IPS-18a (cell line): ENCODE measurements at regions not wholly inside any gene's neighbourhood (a gene's known extent, or its start where the extent isn't known, plus 50 kb on each side); places are given as distances from the start of the nearest gene placed in this dataset.

ENCODE experiments used
- H3K27ac ChIP-seq: one replicate; pipeline ENCODE4 v1.5.1; 2013; ENCODE audit warnings: low read length
- H3K27me3 ChIP-seq: one replicate; pipeline ENCODE4 v1.6.1; 2013; ENCODE audit warnings: mild to moderate bottlenecking, low read length; ENCODE audit not compliant: control insufficient read depth, insufficient read depth
- H3K36me3 ChIP-seq: one replicate; pipeline ENCODE4 v1.6.1; 2013; ENCODE audit warnings: low read depth, low read length; ENCODE audit not compliant: control insufficient read depth
- H3K4me1 ChIP-seq: one replicate; pipeline ENCODE4 v1.6.1; 2013; ENCODE audit warnings: low read depth, low read length; ENCODE audit not compliant: control insufficient read depth
- H3K4me3 ChIP-seq: one replicate; pipeline ENCODE4 v1.5.1; 2013; ENCODE audit warnings: low read length
- H3K9ac ChIP-seq: one replicate; pipeline ENCODE4 v1.6.1; 2013; ENCODE audit warnings: mild to moderate bottlenecking, low read length, moderate library complexity
- H3K9me3 ChIP-seq: one replicate; pipeline ENCODE4 v1.6.1; 2013; ENCODE audit warnings: low read depth, low read length; ENCODE audit not compliant: control insufficient read depth

GRCh38 chr21:31497914-31498313, 153.9 kb upstream of the TIAM1 start:
- H3K4me3 ChIP-seq, result no peak overlapping the region
- no peaks in the 10 kb centered on the region for H3K27me3 ChIP-seq
- no peaks in the 10 kb centered on the region for H3K36me3 ChIP-seq
- H3K27ac ChIP-seq, result no peak overlapping the region
- H3K9me3 ChIP-seq, result no peaks in the 10 kb centered on the region
- no peak overlapping the region for H3K9ac ChIP-seq
- H3K4me1 ChIP-seq, result no peaks in the 10 kb centered on the region

DNA sequence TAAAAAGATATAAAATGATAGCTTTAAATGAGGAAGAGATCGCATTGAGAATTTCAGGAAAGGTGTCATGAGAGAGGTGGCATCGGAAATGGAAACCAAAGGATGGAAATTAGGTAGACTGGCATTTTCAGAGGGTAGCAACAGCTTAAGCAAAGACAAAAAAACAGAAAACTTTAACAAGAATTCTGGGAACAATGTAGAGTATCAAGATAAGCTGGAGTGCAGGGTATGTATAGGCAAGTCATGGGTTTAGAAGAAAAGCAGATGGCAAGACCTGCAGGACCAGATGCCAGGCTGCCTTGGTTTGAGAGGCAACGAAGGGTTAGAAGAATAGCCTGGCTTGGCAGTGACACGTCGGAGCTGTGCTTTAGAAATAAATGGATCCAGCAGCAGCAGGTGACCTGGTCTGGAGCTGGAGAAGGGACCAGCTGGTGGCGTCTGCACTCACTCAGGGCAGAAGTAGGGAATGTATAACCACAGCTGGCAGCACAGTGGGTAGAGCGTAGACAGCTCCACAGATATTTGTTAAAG, 149.4 kb upstream of the TIAM1 start:
- Histone ChIP-seq H3K9ac (no peak overlapping the region), H3K9me3 (no peaks in the 10 kb centered on the region), H3K27ac (no peak overlapping the region), H3K36me3 (no peaks in the 10 kb centered on the region), H3K4me1 (no peaks in the 10 kb centered on the region), H3K27me3 (no peaks in the 10 kb centered on the region), H3K4me3 (no peak overlapping the region)

DNA sequence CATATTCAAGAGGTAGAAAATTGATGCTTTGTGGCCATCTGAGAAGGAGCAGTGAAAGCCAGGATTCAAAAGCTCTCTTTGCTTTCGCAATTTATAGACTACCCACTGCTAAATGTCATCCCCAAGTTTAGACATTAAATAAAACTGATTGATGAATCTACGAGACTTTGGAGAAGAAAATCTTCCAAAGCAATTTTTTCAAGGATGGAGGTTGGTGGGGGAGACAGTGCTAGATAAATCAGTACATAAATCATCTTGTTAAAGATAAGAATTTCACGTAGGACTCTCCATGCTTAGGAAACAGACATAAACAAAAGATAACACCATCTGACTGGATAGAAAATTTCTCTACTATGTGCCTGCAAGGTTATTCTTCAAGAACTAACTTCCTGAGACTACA, 147.6 kb upstream of the TIAM1 start:
- no peak overlapping the region for H3K27ac ChIP-seq
- H3K36me3 ChIP-seq, result no peaks in the 10 kb centered on the region
- H3K4me1 ChIP-seq, result no peaks in the 10 kb centered on the region
- no peak overlapping the region for H3K9ac ChIP-seq
- H3K4me3 ChIP-seq, result no peak overlapping the region
- no peaks in the 10 kb centered on the region for H3K9me3 ChIP-seq
- H3K27me3 ChIP-seq, result no peaks in the 10 kb centered on the region

DNA sequence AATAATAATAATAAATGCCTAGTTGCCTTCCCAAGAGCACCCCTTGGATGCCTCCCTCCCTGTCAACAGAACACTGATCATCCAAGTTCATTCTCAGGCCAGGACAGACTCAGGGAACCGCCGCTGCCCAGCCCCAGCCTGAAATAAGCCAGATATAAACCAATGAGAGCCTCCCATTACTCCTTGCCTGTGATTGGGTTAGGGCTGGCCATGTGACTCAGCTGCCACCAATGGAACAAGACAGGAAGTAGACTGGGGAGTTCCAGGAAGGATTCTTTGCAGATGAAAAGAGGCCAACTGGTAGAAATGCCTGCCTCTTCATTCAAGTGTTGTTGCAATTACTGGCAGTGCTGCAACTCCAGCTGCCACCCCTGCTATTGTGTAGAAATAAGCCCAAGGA, 146.4 kb upstream of the TIAM1 start:
- Histone ChIP-seq H3K36me3 (no peaks in the 10 kb centered on the region), H3K9ac (no peak overlapping the region), H3K4me3 (no peak overlapping the region), H3K4me1 (no peaks in the 10 kb centered on the region), H3K9me3 (no peaks in the 10 kb centered on the region), H3K27ac (no peak overlapping the region), H3K27me3 (no peaks in the 10 kb centered on the region)

GRCh38 chr21:31489726-31490125, 145.7 kb upstream of the TIAM1 start:
- Histone ChIP-seq H3K9ac (no peak overlapping the region), H3K36me3 (no peaks in the 10 kb centered on the region), H3K4me1 (no peaks in the 10 kb centered on the region)

GRCh38 chr21:31489014-31489413, 145.0 kb upstream of the TIAM1 start:
- H3K9ac ChIP-seq, result no peak overlapping the region
- no peaks in the 10 kb centered on the region for H3K27me3 ChIP-seq
- no peaks in the 10 kb centered on the region for H3K36me3 ChIP-seq
- no peak overlapping the region for H3K27ac ChIP-seq
- H3K9me3 ChIP-seq, result no peaks in the 10 kb centered on the region
- H3K4me3 ChIP-seq, result no peak overlapping the region
- peaks cover 5% of the 10 kb centered on the region for H3K4me1 ChIP-seq

More at GRCh38 chr21:31489726-31490125, 145.7 kb upstream of the TIAM1 start:
- H3K4me3 ChIP-seq, result no peak overlapping the region
- H3K27ac ChIP-seq, result no peak overlapping the region
- H3K9me3 ChIP-seq, result no peaks in the 10 kb centered on the region
- no peaks in the 10 kb centered on the region for H3K27me3 ChIP-seq

DNA sequence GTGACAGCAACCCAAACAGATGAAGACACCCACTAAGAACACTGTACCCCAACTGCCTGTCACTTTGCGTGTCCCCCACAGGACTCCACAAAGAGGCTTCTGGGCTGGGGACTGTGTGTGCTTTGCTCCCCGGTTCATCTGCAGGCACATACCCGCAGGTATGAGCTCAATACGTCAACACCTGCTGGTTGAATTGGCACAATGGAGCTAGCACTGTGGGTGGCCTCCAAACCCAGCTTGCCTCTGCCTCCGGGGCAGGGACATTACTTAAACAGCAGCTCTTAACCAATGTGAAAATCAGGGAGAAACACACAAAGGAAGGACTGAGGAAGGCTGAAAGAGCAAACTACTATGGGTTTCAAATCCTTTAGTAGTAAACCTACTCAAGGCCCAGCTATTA, 140.2 kb upstream of the TIAM1 start:
- no peak overlapping the region for H3K27ac ChIP-seq
- H3K4me3 ChIP-seq, result no peak overlapping the region
- no peaks in the 10 kb centered on the region for H3K27me3 ChIP-seq
- peaks cover 7% of the 10 kb centered on the region for H3K4me1 ChIP-seq
- no peak overlapping the region for H3K9ac ChIP-seq
- no peaks in the 10 kb centered on the region for H3K36me3 ChIP-seq
- no peaks in the 10 kb centered on the region for H3K9me3 ChIP-seq

DNA sequence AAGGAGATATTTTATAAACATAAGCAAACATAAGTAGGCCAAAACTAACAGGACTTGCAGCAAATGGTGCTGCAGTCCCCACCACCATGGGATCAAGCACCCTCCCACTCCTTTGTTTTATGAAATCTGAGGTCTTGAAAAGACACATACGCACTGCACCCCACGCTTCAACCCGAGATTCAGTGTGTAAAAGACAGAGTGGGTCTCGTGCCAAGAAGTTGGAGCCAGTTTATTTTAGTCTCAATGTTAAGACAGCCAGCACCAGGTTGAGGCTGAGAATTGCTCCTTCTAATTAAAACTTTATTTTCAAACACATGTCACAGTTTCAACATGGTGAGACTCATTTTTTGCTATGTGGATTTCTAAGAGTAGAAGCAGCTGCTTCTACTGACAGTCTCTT, 139.1 kb upstream of the TIAM1 start:
- no peaks in the 10 kb centered on the region for H3K9me3 ChIP-seq
- H3K4me3 ChIP-seq, result no peak overlapping the region
- no peak overlapping the region for H3K27ac ChIP-seq
- H3K4me1 ChIP-seq, result peaks cover 7% of the 10 kb centered on the region
- no peaks in the 10 kb centered on the region for H3K36me3 ChIP-seq
- H3K27me3 ChIP-seq, result no peaks in the 10 kb centered on the region
- H3K9ac ChIP-seq, result no peak overlapping the region

DNA sequence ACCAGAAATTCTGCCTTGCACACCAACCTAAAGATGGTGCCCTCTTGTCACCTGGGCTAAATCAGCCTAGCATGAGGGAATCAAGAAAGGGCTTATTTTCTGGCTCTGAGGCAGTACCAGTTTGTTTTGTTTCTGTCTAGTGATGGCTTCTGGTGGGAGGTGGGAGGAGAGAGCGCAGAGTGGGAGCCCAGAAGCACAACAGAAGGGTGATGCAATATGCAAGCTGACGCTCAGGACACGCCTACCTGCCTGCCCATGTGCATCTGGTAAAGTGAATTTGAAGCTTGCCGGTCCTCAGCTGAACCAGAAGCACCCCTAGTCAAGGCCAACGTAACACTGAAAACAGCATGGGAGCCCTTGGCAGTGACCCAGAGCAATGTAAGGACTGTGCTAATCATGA, 138.4 kb upstream of the TIAM1 start:
- Histone ChIP-seq H3K27me3 (no peaks in the 10 kb centered on the region), H3K27ac (no peak overlapping the region), H3K9ac (no peak overlapping the region), H3K4me1 (peaks cover 7% of the 10 kb centered on the region), H3K9me3 (no peaks in the 10 kb centered on the region), H3K4me3 (no peak overlapping the region), H3K36me3 (no peaks in the 10 kb centered on the region)

DNA sequence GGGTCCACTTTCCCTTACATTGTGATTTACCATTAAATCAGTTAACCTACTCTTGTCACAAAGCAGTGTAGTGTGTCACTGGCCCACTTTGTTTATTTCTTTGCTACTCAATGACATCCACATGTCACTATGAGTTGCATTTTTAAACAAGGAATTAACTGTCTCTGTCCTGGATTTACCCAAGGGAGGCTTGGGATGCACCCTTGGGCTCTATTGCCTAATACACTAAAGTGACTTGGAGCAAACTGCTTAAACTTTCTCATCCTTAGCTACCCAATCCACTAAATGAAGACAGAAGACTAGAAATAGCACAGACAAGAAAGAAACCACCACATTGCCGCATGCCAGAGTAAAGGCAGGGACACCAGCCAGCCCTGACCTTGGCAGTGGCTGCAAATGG, 136.2 kb upstream of the TIAM1 start:
- Histone ChIP-seq H3K27me3 (no peaks in the 10 kb centered on the region), H3K9ac (no peak overlapping the region), H3K27ac (no peak overlapping the region), H3K36me3 (no peaks in the 10 kb centered on the region), H3K4me3 (no peak overlapping the region), H3K9me3 (no peaks in the 10 kb centered on the region), H3K4me1 (peaks cover 7% of the 10 kb centered on the region)

DNA sequence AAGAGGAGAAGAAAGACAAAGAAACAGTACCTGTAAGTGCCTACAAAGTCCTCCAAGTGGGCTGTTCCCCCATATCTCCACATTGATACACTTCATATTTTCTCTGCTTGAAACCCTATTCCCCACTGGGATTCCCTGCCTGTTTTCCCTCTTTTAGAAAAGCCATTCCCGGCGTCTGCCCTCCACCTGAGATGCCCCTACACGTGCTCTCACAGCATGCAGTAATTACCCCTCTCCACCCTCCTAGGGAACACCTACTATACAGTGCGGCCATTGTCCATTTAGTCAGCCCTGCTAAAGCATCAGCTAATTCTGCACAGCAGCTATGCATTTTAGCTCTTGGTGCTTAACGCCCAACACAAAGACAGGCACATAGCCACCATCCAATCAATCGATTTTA, 135.7 kb upstream of the TIAM1 start:
- H3K27me3 ChIP-seq, result no peaks in the 10 kb centered on the region
- H3K9ac ChIP-seq, result no peak overlapping the region
- H3K9me3 ChIP-seq, result no peaks in the 10 kb centered on the region
- no peak overlapping the region for H3K27ac ChIP-seq
- H3K4me1 ChIP-seq, result peaks cover 7% of the 10 kb centered on the region
- no peaks in the 10 kb centered on the region for H3K36me3 ChIP-seq
- H3K4me3 ChIP-seq, result no peak overlapping the region

DNA sequence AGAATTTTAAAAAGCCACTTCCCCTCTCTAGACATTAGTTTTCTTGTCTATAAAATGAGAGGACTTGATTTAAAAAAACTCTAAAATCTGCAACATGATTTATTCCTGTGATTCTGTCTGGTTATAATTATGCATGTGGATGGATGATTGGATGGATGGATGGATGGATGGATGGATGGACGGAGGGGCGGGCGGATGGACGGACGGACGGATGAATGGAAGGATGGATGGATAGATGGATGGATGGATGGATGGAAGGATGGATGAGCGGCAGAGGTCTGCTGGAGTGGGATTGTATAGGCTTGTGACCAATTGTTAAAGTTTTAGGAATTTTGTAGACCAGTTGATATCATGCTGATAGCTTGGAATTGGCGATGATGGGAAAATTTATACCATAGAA, 135.2 kb upstream of the TIAM1 start:
- Histone ChIP-seq H3K27ac (no peak overlapping the region), H3K27me3 (no peaks in the 10 kb centered on the region), H3K4me3 (no peak overlapping the region), H3K4me1 (peaks cover 4% of the 10 kb centered on the region), H3K9ac (no peak overlapping the region), H3K36me3 (no peaks in the 10 kb centered on the region), H3K9me3 (no peaks in the 10 kb centered on the region)
